ENCODE measurements at regions not wholly inside any gene's neighbourhood (a gene's known extent, or its start where the extent isn't known, plus 50 kb on each side); places are given as distances from the start of the nearest gene placed in this dataset.

GRCh38 chr2:129881786-129882396, 97.6 kb upstream of the RAB6C start:
- DNase-seq: no peak

- DNase-seq: no peak
Measured at GRCh38 chr2:129882476-129882875, 97.0 kb upstream of the RAB6C start.

GRCh38 chr2:129883121-129883520, 96.3 kb upstream of the RAB6C start:
- no peak for DNase-seq

GRCh38 chr2:129884221-129884786, 95.2 kb upstream of the RAB6C start:
- DNase-seq: no peak

- DNase-seq: no peak
Measured at GRCh38 chr2:129885735-129886134, 93.7 kb upstream of the RAB6C start.

DNA sequence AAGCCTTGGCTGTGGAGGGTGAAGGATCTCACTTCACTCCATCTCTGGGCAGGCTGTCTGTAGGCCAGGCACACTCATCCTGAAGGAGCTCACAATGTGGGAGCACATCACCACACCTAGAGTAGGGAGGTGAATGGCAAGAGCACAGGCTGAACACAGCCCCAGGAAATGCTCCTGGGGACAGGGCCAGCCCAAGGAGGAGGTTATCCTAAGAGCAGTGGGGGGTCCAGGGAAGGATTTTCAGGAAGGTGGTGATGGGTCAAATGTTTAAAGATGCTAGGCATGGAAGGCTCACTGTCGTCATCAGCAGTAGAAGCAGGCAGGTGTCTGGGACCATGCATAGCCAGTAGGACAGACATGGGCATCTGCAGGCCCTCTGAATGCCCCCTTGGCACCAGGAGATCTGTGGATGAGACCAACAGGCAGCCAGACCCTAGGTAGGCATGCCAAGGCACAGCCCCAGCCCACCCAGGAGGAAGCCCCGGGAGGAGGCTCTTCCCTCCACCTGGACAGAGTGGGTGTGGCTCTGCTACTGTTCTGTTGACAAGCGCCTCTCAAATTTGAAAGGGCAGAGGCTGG, 91.7 kb upstream of the RAB6C start:
- DNase-seq: no peak

GRCh38 chr2:129888461-129888860, 91.0 kb upstream of the RAB6C start:
- DNase-seq: no peak

DNA sequence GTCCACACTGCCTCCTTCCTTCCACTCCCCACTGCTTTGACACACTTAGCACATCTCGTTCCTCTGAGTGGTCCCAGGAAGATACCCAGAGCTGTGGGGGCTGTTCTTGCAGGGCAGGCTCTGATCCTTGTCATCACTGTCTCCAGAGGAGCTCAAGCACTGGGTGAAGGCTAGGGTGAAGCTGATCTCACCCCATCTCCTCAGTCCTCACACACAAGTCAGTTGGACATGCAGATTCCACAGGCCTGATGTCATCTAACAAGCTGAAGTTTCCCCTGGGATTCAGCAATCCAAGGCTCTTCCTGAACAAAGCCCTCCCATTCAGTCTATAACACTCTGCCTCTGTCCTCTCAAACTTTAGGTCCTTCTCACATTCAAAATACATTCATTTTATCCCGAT, 90.6 kb upstream of the RAB6C start:
- DNase-seq: no peak

DNA sequence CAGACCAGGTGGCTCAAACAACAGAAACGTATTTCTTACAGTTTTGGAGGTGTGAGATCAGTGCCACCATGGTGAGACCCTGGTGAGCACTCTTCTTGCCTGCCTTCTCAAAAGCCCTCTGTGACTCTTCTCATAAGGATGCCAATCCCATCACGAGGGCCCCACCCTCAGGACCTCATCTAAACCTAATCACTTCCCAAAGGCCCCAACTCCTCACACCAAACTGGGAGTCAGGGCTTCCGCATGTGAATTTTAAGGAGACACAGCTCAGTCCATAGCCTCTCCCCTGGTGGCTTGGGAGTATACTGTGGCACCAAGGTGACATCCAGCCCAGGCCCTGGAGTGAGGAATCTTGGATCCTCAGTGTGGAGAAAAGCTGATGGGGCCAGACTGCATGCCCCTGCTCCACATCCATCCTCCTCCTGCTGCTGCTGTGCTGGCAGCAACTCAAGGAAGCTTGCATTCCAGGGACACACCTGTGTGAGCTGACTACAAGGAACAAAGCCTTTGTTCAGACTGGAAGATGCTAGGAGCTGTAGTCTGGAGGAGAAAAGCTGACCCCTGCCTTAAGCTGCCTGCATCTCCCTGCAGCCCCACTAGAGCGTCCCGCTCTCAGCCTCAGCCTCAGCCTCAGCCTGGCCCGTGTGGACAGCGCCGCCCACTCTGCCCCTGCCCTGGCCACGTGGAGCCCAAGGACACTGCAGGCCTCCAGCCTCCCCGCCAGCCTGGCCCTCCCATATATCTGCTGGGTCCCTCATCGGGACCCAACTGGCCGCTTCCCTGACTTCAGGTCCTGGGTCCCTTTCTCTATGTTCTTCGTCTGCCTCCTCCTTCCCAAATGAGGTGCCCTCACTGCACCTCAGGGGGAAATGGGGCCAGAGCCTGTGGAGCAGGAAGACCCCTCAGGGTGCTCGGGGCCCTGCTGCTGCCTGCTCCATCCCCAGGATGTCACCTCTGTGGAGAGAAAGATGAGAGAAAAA, 87.8 kb upstream of the RAB6C start:
- DNase-seq: no peak

DNA sequence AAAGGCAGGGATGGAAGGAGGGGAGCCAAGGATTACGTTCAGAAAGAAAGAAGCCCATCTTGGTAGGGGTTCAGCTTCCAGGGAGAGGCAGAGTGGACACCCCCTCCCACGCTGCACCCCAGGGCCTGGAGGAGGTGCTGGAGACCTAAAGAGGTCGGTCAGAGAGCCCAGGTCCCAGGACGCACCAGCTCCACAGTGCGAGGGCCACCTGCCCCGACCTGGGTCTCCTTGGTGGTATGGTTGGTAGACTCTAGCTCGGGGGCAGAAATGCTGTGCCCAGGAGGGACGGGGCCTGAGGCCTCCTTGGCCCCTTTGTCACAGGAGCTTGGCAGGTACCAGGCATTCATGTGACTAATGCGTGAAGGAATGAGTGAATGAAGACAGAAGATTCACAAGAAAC, 87.1 kb upstream of the RAB6C start:
- DNase-seq: no peak

DNA sequence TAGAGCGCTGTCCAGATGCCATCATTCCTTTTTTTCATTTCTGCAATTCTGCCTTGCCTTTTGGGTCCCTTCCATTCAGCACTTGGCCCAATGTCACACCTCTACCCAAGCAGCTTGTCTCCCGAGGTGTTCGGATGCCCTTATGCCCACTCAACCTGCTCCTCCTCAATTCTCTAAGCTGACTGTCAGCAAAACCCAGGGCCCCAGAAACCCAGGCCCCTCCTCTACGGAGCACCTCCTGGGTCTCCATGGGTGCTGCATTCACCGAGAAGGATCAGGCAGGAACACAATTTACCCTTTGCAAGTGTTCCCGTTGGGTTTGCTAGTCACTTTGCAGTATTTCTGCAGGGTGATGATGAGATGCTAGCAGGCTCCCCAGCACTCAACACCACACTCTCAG, 86.7 kb upstream of the RAB6C start:
- DNase-seq: no peak

DNA sequence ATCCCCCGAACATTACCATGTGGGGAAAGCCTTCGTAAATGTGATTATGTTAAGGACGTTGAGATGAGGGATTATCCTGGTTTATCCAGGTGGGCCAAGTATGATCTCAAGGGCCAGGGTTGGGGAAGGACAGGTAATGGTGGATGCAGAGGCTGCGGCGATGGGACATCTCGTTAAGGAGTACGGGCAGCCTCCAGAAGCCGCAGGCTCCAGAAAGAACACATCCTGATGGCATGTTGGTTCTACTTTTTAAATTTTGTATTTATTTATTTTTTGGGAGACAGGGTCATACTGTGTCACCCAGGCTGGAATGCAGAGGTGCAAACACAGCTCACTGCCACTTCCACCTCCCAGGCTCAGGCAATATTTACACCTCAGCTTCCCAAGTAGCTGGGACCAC, 86.2 kb upstream of the RAB6C start:
- no peak for DNase-seq

- no peak for DNase-seq
Measured at GRCh38 chr2:129894616-129895015, 84.8 kb upstream of the RAB6C start.

- DNase-seq: no peak
Measured at GRCh38 chr2:129895061-129895460, 84.4 kb upstream of the RAB6C start.

DNA sequence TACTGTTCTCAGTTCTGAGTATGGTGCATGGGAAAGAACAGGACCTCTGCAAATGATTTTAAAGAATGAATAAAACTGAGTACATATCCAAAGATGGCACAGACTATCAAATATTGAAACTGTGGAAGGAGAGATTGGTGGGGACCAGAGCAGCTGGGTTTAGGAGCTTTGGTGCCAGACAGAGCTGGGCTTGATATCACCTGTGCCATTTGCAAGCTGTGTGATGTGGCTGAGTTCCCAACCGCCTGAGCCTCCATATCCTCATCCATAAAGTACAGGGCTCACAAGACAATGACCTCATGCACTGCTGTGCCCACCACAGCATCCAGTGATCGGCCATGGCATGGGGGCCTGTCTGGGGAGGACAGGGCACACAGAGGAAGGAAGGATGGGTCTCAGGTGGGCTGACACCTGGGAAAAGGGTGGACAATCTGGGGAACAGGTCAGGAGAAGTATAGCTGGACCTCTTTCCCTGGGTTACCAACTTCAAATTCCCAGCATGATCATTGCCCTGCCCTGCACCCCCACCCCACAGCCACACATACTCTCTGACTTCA, 83.9 kb upstream of the RAB6C start:
- no peak for DNase-seq

DNA sequence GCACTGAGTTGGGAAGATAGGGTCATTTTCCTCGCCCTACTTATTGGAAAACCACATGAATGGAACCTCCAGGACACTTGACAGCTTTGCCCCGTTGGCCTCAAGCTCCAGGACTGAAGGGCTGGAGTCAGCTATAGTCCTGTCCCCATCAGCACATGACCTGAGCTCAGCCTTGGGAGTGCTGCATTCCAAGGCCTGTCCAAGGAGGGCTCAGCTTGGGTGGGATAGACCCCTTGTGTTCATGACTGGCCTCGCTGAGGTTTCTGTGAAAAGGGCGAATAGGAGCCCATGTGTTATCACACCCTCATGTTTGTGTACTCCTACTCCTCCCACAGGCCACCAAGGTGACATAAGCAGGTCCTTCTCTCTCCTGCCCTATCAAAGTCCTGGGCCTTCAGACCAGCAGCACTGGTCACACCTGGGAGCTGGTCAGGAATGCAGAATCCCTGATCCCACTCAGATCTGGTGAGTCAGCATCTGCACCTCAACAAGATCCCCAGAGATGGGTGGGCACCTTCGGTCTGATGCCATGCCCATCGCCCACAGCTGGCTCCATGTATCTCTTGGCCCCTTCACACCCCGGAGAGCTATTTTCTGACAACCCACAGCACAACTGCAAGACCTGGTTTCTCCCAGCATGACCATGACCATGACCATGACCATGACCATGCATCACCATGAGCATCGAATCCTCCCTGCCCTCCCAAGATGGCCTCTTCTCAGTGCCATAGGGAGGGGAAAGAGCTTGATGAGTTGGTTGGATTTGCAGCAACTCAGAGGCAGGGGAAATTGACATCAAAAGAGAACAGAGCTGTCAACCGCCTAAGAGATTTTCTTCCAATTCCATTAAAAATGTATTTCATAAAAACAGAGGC, 83.0 kb upstream of the RAB6C start:
- no peak for DNase-seq

DNA sequence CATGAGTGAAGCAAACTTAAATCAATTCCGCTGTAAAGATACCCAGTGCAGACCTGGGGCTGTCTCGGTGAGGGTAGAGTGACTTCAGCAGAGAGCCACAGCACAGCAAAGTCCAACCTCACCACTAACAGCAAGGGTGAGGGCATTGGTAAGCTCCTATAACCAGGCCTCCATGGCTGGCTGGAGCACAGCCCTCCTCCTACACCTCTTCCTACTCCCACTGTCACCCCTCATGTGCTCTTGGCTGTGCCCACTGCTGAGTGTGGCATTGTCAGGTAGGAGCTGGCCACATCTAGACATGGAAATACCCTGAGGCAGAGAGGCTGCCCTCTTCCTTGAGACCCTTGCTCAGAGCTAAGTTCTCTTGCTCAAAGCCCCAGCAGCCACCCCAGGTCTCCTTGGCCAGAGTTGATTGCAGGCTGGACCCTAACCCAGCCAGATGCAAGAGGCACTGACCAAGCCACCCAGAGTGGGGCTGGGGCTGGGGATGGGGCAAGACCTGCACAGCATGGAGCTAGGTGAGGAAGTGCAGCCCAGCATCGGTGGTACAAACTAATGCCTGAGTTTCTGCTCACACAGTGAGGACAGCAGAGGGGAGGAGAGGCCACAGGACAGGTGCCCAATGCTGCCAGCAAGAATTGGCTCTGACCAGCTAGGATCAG, 77.6 kb upstream of the RAB6C start:
- DNase-seq: no peak

- no peak for DNase-seq
Measured at GRCh38 chr2:129902731-129903585, 76.5 kb upstream of the RAB6C start.

DNA sequence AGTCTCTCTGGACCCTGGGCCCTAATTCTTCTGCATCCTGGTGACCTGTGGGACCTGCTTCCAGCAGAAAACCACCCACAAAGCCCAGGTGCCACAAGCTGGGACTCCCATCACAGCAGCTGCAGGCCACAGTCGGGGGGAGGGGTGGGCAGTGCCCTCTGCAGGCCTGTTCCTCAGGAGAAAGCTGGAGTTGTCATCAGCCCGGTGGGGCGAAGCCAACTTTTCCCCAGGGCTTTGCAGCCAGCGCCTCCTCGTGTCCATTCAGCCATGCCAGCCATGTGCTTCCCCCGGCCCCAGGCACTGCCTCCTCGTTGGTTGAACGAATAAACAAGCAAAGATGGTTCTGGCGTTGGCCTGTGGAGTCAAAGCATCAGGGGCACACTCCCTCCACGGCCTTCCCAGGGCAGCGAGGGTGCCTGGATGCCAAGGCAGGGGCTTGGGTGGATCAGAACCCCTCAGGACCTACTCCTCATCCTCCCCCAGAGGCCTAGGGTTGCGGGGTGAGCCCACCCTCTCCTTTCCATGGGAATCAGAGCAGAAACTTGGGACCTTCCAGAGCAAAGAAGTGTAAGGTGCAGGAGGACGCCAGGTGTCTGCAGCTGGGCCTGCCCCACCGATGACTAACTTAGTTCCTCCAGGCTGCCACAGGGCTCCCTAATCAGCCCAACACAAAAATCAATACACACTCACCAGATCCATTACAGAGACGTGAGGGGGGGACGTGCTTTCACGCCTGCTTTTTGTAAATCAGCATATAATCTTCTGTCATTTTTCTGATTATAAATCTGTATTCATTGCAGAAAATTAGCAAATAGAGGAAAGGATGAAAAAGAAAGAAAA, 75.7 kb upstream of the RAB6C start:
- no peak for DNase-seq

All from AML-193 (cell line).